GM21786 (cell line): ENCODE measurements at regions not wholly inside any gene's neighbourhood (a gene's known extent, or its start where the extent isn't known, plus 50 kb on each side); places are given as distances from the start of the nearest gene placed in this dataset.

Experiments used
- ATAC-seq: cut with Tn5 transposase; IDR thresholded peaks from one replicate; pipeline ENCODE4 v1.9.1; 2021; ENCODE audit not compliant: unreplicated experiment

DNA sequence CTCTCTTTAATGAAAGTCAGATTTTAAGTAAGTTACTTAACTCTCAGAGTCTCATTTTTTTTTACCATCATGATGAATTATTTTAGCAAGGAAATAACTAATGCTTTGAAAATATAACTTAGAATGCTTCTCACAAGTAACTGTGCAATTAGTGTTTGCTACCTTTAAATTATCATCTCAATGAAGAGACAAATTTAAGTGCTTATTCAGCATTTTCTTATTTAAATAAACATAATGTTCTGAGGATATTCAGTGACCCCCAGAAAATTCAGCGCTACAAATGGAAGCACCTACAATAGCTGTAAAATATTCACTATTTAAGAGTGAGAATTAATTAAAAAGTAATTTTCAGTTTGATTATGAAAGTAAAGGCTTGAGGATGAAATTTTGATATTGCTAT is 527.2 kb downstream of the SLITRK1 start:
- no peak for ATAC-seq

- no peak for ATAC-seq
These were observed 529.9 kb downstream of the SLITRK1 start for GRCh38 chr13:83352391-83352790.

GRCh38 chr13:83350569-83350968 is 531.7 kb downstream of the SLITRK1 start:
- ATAC-seq: no peak

GRCh38 chr13:83344518-83344917 is 537.8 kb downstream of the SLITRK1 start:
- no peak for ATAC-seq

DNA sequence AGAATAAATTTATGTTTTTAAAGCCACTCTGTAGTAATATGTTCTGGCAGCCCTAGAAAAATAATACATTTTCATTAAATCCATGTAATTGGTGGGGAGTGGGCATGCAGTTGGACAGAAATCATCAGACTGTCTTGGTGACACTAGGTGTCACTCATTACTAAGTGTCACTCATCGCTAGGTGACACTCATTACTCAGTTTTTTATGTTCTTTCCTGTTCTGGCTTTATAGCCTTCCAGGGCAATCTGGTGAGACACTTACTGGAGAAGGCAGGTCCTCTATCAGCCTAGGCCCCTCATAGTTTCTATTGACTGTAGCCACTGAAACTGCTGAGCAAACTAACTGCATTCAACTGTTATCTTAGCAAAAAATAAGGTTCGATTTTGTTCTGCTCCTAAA is 542.1 kb downstream of the SLITRK1 start:
- no peak for ATAC-seq

DNA sequence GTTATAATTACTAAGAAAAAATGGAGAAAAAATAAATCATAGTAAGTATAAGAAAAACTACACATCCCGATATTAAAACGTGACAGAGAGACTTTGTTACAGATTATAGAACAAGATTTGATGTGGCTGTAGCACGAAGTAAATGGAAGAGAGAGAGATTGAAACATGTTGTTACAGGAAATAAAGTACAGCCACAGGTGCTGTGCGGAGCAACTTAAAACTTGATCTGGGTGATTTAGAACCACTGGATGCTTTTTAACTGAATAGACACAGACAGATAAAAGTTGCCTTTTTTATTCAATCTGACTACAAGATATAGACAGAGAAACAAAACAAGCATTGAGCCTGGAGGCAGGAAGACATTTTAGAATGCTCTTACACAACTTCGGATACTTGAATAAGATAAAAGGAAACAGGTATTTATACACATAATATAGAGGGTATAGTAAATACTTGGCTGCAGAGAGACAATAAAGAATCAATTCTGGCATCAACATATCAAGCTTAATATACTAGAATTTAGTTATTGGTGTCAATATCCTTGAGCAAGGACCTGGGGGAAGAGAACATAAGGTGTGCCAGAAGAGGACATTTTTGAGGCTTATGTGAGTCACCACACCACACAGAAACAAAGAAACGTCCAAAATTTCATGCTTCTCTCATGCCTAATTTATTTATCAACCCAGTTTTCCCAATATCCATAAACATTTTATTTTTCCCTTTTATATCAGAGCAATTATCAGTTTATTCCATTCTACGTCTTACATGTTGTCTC is 548.5 kb downstream of the SLITRK1 start:
- ATAC-seq: no peak

DNA sequence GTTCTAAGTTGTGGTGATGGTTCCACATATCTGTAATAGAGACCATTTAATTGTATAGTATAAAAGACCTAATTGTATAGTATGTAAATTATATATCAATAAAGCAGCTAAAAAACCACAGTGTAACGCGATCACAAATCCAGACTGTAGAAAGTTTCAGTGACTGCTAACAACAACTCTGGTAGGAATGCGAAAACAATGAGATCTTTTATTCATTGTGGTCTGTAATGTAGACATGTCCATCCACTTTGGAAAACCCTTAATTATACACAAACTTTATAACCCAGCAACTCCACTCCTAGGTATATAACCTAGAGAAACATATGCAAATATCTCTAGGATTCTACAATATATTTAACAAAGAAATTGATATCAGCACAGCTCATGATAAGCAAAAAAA is 549.5 kb downstream of the SLITRK1 start:
- ATAC-seq: no peak

DNA sequence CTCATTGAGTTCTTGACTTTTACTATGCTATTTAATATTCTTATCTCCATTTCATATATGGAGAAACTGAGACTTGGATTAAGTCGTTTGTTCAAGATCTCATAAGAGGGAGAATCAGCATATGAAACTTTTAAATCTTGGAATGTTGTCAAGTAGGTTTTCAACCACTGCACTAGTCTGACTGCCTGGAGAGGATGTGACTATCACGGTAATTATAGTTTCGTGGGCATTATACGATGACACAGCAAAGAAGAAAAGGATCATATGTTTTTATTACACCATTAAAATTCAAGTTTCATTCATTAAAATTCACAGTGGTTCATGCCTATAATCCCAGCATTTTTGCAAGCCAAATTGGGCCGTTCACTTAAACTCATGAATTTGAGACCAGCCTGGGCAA is 555.2 kb downstream of the SLITRK1 start:
- no peak for ATAC-seq

DNA sequence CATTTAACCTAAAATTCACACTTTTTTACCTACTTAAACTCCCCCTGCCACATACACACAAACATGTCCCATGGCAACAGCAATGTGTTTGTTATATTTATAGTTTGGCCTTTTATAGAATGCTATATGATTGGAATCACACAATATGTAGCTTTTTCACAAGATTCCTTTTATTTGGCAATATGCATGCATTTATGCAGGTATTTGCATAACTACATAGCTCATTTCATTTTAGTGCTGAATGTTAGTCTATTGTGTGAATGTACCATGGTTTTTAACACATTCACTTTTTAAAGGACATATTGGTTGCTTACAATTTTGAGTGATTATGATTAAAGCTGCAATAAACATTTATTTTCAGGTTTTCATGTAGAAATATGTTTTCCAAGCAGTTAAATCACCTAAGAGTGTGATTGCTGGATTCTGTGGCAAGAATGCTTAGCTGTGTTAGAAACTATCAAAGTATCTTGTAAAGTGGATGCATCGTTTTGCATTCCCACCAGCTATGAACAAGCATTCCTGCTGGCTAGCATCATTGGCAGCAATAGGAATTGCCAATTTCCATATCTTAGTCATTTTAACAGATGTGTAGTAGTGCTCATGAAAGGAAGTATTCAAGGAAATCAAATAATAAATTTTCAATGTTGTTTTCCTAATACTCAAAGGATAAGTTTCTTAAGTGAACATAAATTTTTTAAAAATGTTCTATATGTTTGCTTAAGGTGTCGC is 557.0 kb downstream of the SLITRK1 start:
- ATAC-seq: no peak

- ATAC-seq: no peak
These were observed 570.2 kb downstream of the SLITRK1 start for GRCh38 chr13:83311886-83312577.

DNA sequence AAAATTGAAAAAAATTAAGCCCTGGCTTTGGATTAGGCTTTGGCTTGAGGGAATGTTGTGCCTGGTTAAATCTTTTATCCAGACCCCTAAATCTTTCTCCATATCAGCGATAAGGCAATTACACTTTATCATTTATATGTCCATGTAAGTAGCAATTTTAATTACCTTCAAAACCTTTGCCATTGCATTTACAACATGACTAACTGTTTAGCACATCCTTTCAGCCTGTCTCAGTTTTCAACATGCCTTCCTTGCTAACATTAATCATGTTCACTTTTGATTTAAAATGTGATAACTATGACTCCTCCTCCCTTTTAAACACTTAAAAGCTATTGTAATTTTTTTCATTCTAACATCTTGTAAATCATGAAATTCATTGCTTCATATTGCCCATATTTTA is 583.7 kb downstream of the SLITRK1 start:
- ATAC-seq: no peak

DNA sequence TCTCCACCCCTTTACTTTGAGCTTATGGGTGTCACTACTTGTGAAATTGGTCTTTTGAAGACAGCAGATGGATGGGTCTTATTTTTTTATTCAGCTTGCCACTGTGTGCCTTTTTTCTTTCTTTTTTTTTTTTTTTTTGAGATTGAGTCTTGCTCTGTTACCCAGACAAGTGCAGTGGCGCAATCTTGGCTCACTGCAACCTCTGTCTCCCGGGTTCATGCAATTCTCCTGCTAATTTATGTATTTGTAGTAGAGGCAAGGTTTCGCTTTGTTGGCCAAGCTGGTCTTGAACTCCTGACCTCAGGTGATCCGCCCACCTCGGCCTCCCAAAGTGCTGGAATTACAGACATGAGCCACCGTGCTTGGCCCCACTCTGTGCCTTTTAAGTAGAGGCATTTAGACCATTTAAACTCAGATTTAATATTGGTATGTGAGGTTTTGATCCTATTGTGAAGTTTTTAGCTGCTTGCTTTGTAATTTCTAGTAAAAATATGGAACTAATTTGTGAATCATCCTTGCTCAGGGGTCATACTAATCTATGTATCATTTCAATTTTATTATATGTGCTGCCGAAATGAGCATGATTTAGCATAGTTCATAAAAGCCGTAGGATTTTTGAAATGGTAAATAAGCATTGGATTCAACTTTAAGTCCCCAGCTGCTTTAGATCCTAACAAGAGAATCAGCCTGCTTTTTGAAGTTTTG is 584.5 kb downstream of the SLITRK1 start:
- no peak for ATAC-seq

- ATAC-seq: no peak
These were observed 586.6 kb downstream of the SLITRK1 start for GRCh38 chr13:83295686-83296085.

- ATAC-seq: no peak
These were observed 595.5 kb downstream of the SLITRK1 start for GRCh38 chr13:83286737-83287136.

DNA sequence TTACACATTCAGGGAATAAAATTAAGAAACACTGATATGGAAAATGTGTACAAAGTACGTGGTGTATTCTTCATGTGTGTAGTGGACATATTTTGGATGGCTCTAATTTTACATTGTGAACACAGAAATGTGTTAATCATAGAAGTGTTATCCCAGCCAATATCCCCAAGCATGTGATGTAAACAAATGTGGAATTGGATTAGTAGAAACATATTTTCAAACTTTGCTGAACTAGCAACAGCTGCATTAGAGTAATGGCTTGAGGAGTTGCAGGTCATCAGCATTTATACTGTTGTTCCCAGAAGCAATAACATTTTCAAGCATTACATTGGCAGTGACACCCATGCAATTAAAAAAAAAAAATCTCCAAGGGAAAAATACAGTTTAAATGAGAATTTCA is 600.6 kb downstream of the SLITRK1 start:
- no peak for ATAC-seq

- ATAC-seq: no peak
These were observed 607.6 kb downstream of the SLITRK1 start for GRCh38 chr13:83274679-83275078.

GRCh38 chr13:83272652-83273240 is 609.5 kb downstream of the SLITRK1 start:
- no peak for ATAC-seq

DNA sequence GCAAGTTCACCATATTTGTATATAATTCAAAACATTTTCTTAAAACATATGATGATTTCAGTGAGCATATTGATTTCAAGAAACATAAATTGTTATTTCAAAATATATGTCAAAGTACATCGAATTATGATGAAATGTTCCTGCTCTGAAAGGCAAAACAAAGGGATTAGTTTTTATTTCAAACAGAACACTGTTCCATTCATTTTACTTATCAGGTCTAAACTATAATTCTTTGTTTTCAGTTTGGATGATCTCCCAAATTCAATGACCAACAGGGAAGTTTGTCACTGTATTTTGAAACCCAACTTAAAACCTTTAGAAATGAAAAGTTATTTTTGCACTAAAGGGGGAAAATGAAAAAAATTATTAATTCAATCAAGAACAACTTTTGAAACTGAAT is 610.2 kb downstream of the SLITRK1 start:
- ATAC-seq: no peak

DNA sequence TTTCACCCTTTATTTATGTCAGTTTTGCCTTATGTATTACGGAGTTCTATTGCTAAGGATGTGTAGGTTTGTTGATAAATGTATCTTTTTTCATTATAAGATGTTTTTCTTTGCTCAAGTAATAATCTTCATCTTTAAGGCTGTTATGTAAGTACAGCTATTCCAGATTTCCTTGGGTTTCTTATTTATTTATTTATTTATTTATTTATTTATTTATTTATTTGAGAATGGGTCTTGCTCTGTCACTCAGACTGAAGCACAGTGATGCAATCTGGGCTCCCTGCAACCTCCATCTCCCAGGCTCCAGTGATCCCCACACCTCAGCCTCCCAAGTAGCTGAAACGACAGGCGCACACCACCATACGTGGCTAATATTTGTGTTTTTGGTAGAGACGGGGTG is 617.0 kb downstream of the SLITRK1 start:
- no peak for ATAC-seq

- ATAC-seq: no peak
These were observed 633.5 kb downstream of the SLITRK1 start for GRCh38 chr13:83248751-83249150.

DNA sequence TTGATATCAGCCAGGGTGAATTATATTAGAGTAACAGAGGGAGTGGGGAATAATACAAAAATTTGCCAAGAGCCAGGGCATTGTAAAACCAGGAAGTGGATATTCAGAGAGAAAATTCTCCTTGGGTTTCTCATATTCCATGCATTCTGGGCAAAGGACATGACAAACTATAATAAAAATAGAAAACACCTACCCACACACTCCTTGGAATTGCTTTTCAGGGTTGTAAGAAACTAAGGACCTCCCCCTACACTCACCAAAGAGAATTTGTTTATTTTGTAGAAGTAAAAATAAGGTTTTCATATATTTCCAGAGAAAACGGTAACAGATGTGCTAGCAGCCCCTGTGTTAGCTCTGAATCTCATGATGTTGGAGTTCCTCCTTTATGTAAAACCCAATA is 649.6 kb downstream of the SLITRK1 start:
- no peak for ATAC-seq
